Right lobe of liver (tissue), 4 donors: ENCODE measurements at regions not wholly inside any gene's neighbourhood (a gene's known extent, or its start where the extent isn't known, plus 50 kb on each side); places are given as distances from the start of the nearest gene placed in this dataset.

Experiments
- POLR2A ChIP-seq: fragments of 450-650 bp; IDR thresholded peaks from one replicate; pipeline ENCODE4 v1.6.1; 2017; ENCODE audit warnings: antibody characterized with exemption, mild to moderate bottlenecking
- TF ChIP-seq, protein P1 (sequence below), 4 donors: fragments of 200-600 bp in 3 of 4; fragments of 450-650 bp in 1 of 4; IDR thresholded peaks; one replicate each; pipeline versions ENCODE4 v1.5.1 to v1.8.0; 2016 to 2022; ENCODE audit warnings: antibody characterized with exemption in 4 of 4, mild to moderate bottlenecking in 2 of 4
- donor health status: DM: no; HTN: no; CAD: no.
- donor health status: DM: no; HTN: no; CAD: no.
- donor health status: DM: no; HTN: yes; CAD: no.

- TF ChIP-seq, protein P1, sequence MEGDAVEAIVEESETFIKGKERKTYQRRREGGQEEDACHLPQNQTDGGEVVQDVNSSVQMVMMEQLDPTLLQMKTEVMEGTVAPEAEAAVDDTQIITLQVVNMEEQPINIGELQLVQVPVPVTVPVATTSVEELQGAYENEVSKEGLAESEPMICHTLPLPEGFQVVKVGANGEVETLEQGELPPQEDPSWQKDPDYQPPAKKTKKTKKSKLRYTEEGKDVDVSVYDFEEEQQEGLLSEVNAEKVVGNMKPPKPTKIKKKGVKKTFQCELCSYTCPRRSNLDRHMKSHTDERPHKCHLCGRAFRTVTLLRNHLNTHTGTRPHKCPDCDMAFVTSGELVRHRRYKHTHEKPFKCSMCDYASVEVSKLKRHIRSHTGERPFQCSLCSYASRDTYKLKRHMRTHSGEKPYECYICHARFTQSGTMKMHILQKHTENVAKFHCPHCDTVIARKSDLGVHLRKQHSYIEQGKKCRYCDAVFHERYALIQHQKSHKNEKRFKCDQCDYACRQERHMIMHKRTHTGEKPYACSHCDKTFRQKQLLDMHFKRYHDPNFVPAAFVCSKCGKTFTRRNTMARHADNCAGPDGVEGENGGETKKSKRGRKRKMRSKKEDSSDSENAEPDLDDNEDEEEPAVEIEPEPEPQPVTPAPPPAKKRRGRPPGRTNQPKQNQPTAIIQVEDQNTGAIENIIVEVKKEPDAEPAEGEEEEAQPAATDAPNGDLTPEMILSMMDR (IDR thresholded peaks at IDR 0.05), result no peak
- no peak for TF ChIP-seq POLR2A
These were observed 655.9 kb downstream of the PTPRU start for GRCh38 chr1:29892247-29892646.
